HG03378 (cell line): ENCODE measurements at regions not wholly inside any gene's neighbourhood (a gene's known extent, or its start where the extent isn't known, plus 50 kb on each side); places are given as distances from the start of the nearest gene placed in this dataset.

Experiments
- ATAC-seq: cut with Tn5 transposase; IDR thresholded peaks from one replicate; pipeline ENCODE4 v1.9.1; 2021; ENCODE audit warnings: mild to moderate bottlenecking, moderate library complexity; ENCODE audit not compliant: unreplicated experiment

DNA sequence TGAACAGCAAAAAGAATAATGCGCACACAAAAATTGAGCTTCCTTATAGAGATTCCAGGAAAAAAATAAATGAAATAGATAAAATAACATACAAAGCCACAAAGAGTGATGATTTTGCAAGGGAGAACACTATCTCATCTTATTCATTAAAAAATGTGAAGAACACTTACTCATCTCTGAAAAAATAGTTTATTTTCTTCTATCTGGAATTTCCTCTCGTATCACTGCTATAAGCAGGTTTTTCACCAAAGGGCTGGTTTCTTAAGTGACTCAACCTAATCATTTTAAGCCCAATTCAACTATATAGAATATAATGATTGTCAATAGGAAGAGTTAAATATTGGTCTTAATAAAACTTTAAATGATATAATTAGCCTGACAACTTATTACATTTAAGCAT is 504.9 kb downstream of the NR2F1-AS1 start:
- ATAC-seq, result no peak

DNA sequence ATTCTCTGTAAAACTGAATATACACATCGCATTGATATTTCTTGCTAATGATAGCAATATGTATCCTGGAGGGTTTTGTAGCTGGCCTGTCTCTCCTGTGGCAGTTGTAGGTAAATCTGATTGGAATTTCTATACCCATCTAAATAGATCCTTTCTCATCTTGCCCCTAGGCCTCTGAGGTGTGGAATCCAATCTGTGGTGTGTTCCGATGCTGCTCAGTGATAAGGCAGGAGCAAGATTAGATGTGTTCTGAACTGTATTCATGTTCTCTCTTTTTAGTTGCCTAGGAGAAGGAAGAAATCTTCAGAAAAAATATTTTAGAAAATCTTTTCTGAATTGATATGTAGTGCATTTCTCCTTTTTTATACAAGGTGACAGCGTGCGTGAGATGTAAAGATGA is 507.5 kb downstream of the NR2F1-AS1 start:
- ATAC-seq, result no peak

DNA sequence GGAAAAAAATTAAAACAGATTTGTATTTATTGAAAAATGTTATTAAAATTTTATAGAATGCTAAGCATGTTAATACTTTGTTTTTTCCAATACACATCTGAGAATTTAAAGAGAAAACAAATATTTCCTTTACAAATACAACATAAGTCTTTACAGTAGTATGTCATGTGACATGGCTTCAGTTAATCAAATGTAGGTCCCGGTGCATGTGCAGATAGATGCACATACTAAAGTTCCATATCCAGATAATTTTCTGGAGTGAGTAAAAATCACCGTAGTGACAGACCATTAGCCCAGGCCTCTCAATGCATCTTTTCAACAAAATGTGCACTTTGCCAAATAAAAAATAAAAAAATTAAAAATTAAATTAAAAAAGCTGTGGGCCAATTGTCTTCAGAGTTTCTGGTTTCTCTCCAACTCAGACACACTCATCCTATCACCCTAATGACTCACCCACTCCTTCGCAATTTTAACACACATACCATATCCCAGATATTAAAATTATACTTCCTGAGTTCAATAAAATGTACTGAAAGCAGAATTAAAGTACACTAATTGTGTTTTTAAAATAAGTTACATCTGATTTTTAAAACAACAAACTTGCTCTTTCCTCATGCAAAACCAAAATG is 508.1 kb downstream of the NR2F1-AS1 start:
- ATAC-seq, result no peak

DNA sequence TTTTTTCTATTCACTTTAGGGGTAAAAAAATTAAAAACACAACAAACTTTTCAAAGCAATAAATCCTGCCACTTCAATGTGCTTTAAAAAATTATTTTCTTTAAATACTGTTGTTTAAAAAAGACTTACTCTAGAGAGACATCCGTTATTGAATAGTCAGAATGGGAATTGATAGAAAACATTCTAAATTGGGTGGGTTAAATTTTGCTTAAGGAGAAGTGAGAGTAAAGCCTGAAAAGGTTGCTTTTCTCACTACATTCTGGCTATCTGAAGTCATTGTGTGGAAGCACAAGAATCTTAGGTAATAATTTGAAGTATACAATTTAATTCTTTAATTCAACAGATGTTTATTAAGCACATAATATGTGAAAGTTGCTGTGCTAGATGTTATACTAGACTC is 509.3 kb downstream of the NR2F1-AS1 start:
- no peak for ATAC-seq

DNA sequence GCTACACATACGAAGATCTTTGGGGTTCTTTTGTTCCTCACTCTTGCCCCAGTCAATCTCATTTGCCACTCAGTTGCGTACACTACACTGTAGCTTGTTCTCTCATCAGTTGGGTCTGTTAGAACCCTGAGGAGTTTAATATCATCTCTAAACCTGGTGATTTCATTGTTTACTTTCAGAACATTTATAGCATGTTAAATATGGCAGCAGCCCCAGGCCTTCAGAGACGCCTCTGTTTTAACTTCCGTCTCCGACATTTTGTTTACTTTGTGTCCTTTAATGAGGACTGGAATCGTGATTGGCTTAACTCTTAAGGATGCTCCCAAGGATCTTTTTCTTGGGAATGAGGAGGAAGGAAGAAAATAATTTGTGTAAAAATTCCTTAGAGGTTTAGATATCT is 510.1 kb downstream of the NR2F1-AS1 start:
- ATAC-seq, result no peak

DNA sequence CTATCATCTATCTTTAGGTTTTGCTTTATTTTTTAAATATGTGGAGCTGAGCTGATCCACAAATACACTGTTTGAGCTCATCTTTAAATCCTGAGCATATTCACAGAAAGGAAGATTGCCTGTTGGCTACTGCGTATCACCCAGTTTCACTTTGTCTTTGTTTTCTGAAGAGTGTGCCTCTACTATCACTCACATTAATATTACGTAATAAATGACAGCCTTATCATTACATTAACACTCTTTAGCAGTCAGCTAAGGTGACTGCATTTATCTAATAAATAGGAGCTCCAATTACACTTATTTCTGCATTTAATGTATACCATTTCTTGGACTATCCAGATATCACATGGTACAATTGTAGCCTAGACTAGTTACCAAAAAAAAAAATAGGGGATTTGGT is 511.7 kb downstream of the NR2F1-AS1 start:
- no peak for ATAC-seq

DNA sequence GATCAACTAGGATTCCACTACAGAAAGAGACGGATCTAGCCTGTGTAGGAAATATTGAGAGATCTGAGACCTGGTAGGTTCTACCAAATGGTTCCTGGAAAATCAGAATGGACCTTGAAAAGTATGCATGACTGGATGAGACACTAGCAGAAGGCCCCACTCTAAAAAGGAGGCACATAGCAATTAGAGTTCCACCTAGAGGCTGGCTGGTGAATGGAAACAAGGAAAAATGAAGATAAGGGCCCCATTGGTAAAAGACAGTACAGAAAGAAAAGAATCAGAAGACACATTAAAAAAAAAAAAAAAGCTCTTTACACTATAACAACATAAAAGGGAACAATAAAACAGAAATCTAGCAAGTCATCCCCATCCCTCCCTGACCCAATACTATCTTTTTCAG is 518.5 kb downstream of the NR2F1-AS1 start:
- no peak for ATAC-seq

DNA sequence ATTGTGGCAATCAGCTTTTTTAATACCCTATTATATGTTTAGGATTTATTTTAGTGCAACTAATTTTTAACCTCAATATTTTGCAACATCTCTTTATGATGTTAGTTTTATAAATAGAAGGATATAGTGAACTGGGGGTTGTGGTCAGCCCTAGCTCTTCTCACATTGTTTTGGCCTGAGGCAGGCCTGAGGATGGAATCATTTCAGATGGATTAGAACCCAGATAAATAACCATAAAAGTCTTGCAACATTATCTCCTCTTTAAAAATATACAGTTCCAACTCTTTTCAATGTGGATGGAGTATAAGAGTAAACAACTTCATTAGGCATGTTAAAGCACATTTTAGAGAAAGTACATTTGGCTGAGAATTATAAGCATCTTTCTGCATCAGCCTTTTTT is 522.7 kb downstream of the NR2F1-AS1 start:
- no peak for ATAC-seq

DNA sequence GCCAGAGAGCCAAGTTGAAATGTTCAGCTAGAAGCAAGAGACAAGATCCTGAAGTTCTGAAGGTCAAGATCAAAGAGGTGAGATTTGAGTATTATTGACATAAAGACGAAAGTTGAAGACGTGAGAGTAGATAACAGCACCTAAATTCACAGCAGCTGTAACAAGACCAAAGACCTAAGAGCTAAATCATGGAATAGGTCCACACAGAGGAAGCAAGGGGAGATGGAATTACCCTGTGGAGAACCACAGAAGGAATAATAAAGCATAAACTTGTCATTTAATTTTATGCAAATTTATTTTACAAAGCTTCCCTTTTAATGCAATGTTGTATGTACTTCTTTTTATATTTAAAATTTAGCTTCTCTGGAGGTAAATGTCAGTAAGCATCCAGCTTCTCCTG is 523.7 kb downstream of the NR2F1-AS1 start:
- ATAC-seq, result no peak

DNA sequence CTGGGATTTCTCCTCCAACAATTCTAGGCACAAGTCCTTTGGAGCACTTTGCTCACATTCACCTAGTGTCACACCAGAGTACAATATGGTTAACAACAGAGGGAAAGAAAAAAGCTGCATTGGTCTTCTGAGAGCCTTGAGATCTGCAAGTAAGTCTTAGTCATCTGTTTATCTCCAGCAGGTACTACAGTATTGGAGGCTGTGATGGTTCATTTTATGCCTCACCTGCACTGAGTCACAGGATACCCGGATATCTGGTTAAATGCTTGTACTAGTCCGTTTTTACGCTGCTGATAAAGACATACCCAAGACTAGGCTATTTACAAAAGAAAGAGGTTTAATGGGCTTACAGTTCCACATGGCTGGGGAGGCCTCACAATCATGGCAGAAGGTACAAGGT is 525.0 kb downstream of the NR2F1-AS1 start:
- no peak for ATAC-seq

DNA sequence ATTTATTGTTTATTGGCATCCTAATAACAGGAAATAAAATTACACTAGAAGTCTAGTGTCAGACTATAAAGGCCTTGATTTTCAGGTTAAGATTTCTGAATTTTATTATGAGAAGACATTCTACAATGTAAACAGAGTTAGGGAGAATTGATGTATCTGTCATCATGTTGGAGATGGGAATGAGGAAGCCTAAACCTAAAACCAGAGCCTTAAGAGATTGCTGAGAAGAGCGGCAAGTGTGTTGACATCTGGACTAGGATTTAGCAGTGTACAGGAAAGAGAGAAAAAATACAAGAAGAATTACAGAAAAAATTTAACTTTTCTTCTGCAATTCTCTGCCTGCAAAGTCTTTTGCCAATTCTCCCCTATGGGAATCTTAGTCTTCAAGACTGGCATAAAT is 525.5 kb downstream of the NR2F1-AS1 start:
- ATAC-seq, result no peak

DNA sequence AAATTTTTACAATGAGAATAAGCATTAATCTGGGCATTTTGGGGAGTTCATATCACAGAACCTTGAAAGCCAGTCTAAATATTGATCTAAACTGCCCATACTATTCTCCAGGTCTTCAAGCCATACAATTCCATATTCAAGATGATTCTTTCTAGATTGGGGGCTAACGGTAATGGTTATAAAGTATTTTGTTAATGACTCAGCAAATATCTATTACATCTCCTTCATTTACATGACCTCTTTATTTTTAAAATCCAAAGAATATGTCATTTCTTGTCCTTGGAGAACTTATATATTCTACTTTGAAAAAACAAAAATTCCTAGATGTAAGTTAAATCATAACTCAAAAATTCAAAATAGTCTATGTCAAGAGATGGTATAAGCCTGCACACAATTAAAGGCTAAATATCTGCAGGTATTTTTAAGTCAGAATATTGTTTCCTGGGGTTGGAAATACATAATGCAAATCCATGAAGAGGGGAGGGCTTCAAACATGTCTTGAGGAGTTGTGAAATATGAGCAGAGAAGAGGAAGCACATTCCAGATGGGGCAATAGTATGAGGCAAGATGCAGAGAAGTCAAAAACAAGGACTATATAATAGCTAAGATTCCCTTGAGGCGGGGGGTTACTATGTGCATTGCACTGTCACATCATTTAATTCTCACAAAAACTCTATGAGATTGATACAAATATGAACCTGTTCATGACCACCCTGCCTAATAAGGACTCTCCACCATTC is 526.4 kb downstream of the NR2F1-AS1 start:
- no peak for ATAC-seq

DNA sequence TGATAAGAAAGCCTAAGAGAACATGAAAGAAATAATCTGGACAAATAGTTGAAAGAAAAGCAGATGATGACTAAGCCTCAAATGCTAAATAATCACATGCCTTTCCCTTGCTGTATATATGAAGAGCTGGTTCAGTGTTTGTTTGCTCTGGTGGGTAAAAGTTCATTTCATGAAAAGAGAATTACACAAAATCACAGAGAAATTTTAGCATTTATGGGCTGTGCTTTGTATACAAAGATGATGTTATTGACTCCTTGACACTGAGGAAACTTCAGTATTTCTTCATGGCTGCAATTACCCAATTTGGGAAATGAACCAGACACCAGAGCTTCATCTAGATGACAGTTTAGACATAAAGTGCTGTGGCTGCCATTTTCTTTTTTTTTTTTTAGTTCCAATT is 527.2 kb downstream of the NR2F1-AS1 start:
- no peak for ATAC-seq

DNA sequence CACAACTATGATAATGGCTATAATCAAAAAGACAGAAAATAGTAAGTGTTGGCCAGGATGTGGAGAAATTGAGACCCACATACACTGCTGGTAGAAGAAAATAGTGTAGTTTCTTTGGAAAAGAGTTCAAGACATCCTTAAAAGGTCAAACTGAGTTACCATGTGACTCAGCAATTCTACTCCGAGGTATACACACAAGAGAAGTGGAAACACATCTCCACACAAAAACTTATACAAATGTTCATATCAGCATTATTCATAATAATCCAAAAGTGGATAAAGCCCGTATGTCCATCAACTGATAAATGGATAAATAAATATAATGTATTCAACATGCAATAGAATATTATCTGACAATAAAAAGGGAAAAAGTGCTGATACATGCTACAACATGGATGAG is 532.2 kb downstream of the NR2F1-AS1 start:
- no peak for ATAC-seq

DNA sequence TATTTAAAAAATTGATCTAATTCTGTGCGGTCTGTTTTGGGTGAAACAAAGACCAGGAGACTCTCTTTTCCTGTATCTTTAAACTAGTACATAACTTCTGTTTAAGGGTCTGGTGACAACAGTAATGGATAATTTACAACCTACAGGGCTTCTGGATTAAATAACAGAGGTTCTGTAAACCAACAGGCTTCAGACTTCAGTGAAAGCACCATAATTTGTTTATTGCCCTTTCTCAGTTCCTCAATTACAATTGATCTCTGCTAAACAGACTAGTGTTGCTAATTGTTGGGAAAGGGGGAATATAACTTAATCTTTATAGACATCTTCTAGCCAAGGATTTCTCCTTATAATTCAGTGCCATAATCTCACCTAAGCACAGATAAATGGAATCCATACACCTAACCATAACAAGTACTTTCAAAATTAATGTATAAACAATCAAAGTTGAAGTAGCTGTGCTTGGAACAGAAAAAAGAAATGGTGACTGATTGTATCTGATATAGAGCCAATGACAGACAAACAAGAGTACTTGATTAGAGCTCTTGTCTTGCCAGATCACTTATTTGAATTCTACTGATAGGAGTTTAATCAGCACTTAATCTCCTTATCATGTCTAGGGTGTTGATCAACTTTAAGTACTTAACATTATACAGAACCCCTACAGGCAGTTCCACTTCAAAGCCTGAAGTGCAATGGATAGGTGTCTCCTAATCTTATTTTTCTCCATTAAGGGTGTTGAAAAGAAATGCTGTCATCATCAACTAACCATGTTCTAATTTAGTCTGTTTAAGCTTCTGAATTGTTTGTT is 536.0 kb downstream of the NR2F1-AS1 start:
- ATAC-seq, result no peak

DNA sequence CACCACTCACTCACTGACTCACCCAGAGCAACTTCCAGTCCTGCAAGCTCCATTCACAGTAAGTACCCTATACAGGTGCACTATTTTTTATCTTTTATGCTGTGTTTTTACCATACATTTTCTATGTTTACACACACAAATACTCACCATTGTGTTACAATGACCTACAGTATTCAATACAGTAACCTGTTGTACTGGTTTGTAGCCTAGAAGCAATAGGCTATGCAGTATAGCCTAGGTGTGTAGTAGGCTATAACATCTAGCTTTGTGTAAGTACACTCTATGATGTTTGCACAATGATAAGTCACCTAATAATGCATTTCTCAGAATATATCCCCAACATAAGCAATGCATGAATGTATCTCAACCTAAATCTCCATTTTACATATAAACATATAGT is 541.1 kb downstream of the NR2F1-AS1 start:
- no peak for ATAC-seq

DNA sequence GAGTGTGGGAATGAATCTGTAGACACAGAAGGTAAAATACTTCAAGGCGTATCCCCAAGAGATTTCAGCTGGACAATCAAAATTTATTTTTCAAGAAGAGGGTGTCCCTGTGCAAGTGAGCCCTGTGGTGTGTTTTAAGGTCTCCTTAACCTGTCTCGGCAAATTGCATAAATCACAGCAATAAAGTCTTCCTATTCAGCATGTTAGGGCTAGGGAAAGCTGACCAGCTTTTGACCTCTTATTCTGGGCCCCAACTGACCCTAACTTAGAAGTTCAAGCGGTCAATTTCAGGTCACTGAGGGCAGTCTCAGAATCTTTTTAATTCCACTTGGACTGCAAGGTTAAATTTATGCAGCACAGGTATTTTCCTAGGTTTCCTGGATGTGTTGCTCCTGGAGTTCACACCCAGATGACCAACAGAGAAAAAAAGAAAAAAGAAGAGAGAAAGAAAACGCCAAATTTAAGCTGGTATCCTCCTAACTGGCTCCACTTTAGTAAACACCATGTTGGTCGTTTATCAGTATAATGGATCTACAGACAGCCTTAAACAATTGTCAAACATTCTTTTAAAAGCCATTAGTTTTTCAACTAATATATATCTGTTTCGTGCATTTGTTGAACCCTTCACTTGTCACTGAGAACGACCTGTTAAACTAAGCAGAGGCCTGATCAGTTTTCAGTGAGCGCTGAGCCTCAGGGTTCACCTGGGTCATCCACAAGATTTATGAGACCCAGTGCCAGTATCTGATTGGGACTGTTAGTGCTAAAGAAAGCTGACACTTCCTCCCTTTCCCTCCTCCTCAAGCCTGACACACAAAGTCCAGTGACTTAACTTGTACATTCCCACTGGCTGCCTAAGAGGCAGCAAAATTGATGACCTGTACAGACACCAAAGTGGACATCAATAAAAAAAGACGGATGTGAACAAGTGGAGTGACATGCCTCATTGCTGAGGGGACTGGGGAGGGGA is 546.1 kb downstream of the NR2F1-AS1 start:
- no peak for ATAC-seq

DNA sequence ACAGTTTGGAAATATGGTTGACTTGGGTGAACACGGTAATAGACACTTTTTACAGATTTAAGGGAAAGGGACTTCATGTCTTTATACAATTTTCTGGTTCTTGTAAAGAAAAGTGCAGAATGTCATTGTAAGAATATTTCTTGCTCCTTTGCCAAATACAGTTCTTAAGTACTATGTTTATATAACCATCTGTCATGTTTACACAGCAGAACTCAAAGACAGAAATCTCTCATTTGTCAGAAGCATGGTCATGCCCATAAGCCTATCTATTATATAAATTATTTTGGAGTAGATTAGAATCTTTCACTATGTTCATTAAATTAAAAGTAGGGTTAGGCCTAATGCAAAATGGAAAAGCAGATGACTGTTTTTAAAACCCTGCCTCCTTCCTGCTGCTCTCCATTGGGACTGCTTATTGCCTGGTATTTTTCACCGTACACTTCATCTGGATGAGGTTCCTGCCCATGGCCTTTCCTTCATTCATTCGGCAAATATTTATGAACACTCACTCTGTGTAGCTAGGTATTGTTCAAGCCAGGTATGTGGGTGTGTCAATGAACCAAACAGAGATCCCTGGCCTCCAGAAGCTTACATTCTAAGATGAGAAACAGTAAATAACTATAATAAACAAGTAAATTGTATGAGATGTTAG is 558.1 kb downstream of the NR2F1-AS1 start:
- ATAC-seq, result no peak

DNA sequence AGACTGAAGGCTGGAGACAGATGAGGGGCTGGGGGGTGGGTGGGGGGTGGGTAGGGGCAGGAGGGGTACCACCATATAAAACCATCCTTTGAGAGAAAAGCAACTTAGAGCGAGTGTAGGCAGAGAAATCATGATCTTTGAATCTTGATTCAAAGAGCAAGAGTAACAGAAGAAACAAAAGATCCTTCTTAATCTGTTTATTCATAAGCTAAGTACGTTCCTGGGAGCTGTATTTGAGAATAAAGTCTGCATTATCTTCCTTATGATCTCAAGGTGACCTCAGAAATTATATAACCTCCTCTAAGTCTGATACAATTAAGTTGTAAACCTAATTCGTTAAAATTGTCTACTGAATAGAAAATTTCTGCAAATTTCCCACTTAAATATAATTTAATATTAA is 558.8 kb downstream of the NR2F1-AS1 start:
- ATAC-seq, result no peak

DNA sequence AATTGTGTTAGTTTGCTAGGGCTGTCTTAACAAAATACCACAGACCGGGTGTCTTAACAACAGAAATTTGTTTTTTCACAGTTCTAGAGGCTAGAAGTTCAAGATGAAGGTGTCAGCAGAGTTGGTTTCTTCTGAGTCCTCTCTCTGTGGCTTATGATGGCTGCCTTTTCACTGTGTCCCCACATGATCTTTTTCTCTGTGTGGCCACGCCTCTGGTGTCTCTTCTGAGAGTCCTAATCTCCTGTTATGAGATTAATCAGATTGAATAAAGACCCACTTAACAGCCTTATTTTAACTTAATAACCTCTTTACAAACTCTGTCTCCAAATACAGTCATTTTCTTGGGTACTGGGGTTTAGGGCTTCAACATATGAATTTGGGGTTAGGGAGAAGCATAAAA is 561.1 kb downstream of the NR2F1-AS1 start:
- no peak for ATAC-seq
